Hepatocyte (in vitro differentiated cells): ENCODE measurements at regions not wholly inside any gene's neighbourhood (a gene's known extent, or its start where the extent isn't known, plus 50 kb on each side); places are given as distances from the start of the nearest gene placed in this dataset.

Experiments used
- CTCF ChIP-seq: fragments of 200-600 bp; sonication (generic); IDR thresholded peaks from 2 replicates; pipeline ENCODE4 v1.5.1; 2016; ENCODE audit warnings: antibody characterized with exemption, mild to moderate bottlenecking; ENCODE audit not compliant: poor library complexity
- EZH2 ChIP-seq: fragments of 200-600 bp; sonication (generic); IDR thresholded peaks from 2 replicates; pipeline ENCODE4 v1.6.1; 2016; ENCODE audit warnings: antibody characterized with exemption, mild to moderate bottlenecking, borderline replicate concordance

GRCh38 chr6:100093405-100093804 is 99.4 kb upstream of the MCHR2 start:
- no peak for TF ChIP-seq CTCF
- TF ChIP-seq EZH2, result no peak
